Spleen (tissue), 7 donors: ENCODE measurements at regions not wholly inside any gene's neighbourhood (a gene's known extent, or its start where the extent isn't known, plus 50 kb on each side); places are given as distances from the start of the nearest gene placed in this dataset.

Experiments used
- CTCF ChIP-seq, 11 experiments: fragments of 200-600 bp in 7 of 11; fragments of 450-650 bp in 4 of 11; sonication (generic) in 4 of 11; IDR thresholded peaks in 8 of 11; conservative IDR thresholded peaks in 3 of 11; 1 replicate in 7 of 11; 2 replicates in 4 of 11; pipeline versions ENCODE4 v1.4.0 to v1.8.0; 2016 to 2021; ENCODE audit warnings: antibody characterized with exemption in 11 of 11, inconsistent platforms in 4 of 11, mild to moderate bottlenecking in 1 of 11
- POLR2A ChIP-seq, 3 donors: fragments of 450-650 bp; IDR thresholded peaks; one replicate each; pipeline ENCODE4 v1.5.1; 2017; ENCODE audit warnings: antibody characterized with exemption in 3 of 3, mild to moderate bottlenecking in 1 of 3
- POLR2AphosphoS5 ChIP-seq, 3 donors: sonication (generic); formaldehyde crosslinking; IDR thresholded peaks; one replicate each; pipeline ENCODE4 v1.5.1; 2017; ENCODE audit warnings: antibody characterized with exemption in 3 of 3
- donor health status: DM: no; HTN: no; CAD: no; lungs with moderate emphysema.
- donor health status: DM: no; HTN: no; CAD: no.
- donor health status: DM: no; HTN: no; CAD: no.

GRCh38 chr3:104530934-104531333 is 835.8 kb upstream of the ALCAM start:
- no peak for TF ChIP-seq CTCF (IDR thresholded peaks at IDR 0.05 in 8 of 11, conservative IDR thresholded peaks at IDR 0.05 in 3 of 11)
- TF ChIP-seq POLR2AphosphoS5 (IDR thresholded peaks at IDR 0.05): no peak
- no peak for TF ChIP-seq POLR2A (IDR thresholded peaks at IDR 0.05)
